Neural crest cell (in vitro differentiated cells): ENCODE measurements at regions not wholly inside any gene's neighbourhood (a gene's known extent, or its start where the extent isn't known, plus 50 kb on each side); places are given as distances from the start of the nearest gene placed in this dataset.

Source experiments
- DNase-seq: peaks from one replicate; pipeline ENCODE4 v3.0.0; 2021; ENCODE audit warnings: low read depth, mixed read lengths, low spot score
- H3K27ac Mint-ChIP-seq: one replicate; pipeline ENCODE4 v1.8.0; 2021; ENCODE audit warnings: mild to moderate bottlenecking, mixed read lengths; ENCODE audit not compliant: unreplicated experiment
- H3K27me3 Mint-ChIP-seq: 2 replicates; pipeline ENCODE4 v1.8.0; 2021; ENCODE audit warnings: low read depth, mild to moderate bottlenecking, mixed read lengths
- H3K36me3 Mint-ChIP-seq: 2 replicates; pipeline ENCODE4 v1.8.0; 2021; ENCODE audit warnings: low read depth, mild to moderate bottlenecking, mixed read lengths
- H3K4me1 Mint-ChIP-seq: 2 replicates; pipeline ENCODE4 v1.8.0; 2021; ENCODE audit warnings: mixed read lengths
- H3K4me3 Mint-ChIP-seq: one replicate; pipeline ENCODE4 v1.8.0; 2021; ENCODE audit warnings: mild to moderate bottlenecking, mixed read lengths
- H3K9me3 Mint-ChIP-seq: 2 replicates; pipeline ENCODE4 v1.8.0; 2021; ENCODE audit warnings: mixed read lengths
- TF ChIP-seq, protein P1 (sequence below): fragments of 200-600 bp; sonication (generic); conservative IDR thresholded peaks from 2 replicates; pipeline ENCODE4 v1.5.0; 2021; ENCODE audit warnings: antibody characterized with exemption, mild to moderate bottlenecking

DNA sequence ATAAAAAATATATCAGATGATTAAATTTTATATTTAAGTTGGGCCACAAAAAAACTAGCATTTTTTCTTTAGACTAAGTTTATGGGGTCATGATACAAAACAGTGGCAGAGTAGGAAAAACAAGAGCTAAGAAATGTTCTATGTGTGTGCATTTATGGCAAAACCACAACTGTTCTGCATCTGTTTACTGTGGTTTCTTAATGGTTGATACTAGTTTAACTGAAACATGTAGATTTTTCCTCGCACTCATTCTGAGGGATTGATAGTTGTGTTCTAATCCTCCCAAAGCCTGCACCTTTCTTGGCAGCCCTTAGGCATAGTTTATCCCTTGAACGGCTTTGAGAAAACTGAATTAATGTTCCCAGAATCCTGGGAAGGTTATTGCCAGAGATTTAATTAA is 66.6 kb upstream of the PHYHIPL start:
- no peaks in the 10 kb centered on the region for H3K27me3 Mint-ChIP-seq
- no peak for DNase-seq
- no peak overlapping the region for H3K4me3 Mint-ChIP-seq
- no peak overlapping the region for H3K27ac Mint-ChIP-seq
- no peaks in the 10 kb centered on the region for H3K36me3 Mint-ChIP-seq
- TF ChIP-seq, protein P1, sequence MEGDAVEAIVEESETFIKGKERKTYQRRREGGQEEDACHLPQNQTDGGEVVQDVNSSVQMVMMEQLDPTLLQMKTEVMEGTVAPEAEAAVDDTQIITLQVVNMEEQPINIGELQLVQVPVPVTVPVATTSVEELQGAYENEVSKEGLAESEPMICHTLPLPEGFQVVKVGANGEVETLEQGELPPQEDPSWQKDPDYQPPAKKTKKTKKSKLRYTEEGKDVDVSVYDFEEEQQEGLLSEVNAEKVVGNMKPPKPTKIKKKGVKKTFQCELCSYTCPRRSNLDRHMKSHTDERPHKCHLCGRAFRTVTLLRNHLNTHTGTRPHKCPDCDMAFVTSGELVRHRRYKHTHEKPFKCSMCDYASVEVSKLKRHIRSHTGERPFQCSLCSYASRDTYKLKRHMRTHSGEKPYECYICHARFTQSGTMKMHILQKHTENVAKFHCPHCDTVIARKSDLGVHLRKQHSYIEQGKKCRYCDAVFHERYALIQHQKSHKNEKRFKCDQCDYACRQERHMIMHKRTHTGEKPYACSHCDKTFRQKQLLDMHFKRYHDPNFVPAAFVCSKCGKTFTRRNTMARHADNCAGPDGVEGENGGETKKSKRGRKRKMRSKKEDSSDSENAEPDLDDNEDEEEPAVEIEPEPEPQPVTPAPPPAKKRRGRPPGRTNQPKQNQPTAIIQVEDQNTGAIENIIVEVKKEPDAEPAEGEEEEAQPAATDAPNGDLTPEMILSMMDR, result no peak
- H3K4me1 Mint-ChIP-seq, result peaks cover 26% of the 10 kb centered on the region
- H3K9me3 Mint-ChIP-seq, result no peaks in the 10 kb centered on the region

DNA sequence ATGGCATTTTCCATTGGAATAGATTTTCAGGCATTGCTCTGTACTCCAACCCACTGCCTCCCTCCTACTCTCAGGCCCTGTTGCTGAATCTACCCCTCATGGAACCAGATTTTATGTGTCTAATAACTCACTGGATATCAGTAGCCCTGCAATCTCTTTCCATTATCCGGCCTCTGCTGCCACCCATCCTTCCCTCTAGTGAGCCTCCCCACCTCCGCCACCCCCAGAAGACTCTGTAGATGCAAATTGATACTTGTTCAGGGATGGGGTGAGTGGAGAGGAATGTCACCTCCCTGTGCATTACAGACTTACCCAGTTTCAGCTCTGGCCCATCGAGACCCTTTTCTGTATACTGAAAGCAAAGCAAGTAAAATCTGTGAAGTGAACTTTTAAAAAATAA is 52.3 kb upstream of the PHYHIPL start:
- Mint-ChIP-seq H3K36me3 (peaks cover 3% of the 10 kb centered on the region), H3K4me3 (no peak overlapping the region), H3K9me3 (peaks cover 3% of the 10 kb centered on the region), H3K27me3 (no peaks in the 10 kb centered on the region), H3K27ac (peak overlapping the region; percentile 21), H3K4me1 (peaks cover 9% of the 10 kb centered on the region)
- DNase-seq, result no peak
- TF ChIP-seq, protein P1, result no peak

DNA sequence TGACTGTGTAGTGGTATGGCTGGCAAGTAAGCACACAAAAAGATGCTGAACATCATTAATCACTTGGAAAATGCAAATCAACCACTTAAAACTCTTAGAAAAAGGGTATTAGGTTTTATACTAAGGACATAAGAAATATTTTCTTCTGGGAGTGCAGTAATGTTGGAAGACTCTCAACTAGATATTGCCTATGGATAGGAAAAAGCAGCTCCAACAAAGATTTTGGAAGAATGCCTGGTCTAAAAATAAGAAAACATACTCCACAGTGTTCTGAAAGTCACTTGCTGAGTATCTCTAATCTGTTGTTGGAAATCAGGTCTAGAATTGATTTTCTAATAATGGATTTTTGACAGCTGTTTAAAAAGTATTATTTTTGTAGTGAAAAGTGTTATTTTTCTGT is 50.8 kb upstream of the PHYHIPL start:
- Mint-ChIP-seq H3K9me3 (peaks cover 3% of the 10 kb centered on the region), H3K27me3 (no peaks in the 10 kb centered on the region), H3K4me1 (peaks cover 10% of the 10 kb centered on the region), H3K27ac (no peak overlapping the region), H3K36me3 (peaks cover 3% of the 10 kb centered on the region), H3K4me3 (no peak overlapping the region)
- DNase-seq, result no peak
- TF ChIP-seq, protein P1, result no peak

DNA sequence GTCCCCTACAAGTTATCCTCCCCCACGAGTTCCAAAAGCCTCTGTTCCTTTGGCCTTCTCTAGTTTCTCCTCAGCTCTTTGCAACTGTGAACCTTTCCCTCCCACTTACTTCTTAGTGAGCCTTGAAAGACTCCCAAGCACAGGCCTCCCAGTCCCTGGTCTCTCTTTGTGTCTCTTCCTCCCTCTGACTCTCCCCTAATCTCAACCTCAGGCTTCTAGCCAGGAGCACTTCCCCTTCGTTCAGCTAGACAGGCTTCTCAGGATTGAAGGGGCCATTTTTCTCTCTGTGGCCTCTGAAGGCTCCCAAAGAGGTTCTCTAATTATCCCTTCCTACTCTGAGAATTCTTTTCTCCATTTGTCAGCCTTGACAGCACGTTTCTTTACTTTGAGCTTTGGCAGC is 50.2 kb upstream of the PHYHIPL start:
- Mint-ChIP-seq H3K4me1 (peaks cover 15% of the 10 kb centered on the region), H3K9me3 (peaks cover 3% of the 10 kb centered on the region), H3K36me3 (peaks cover 3% of the 10 kb centered on the region), H3K4me3 (no peak overlapping the region), H3K27me3 (no peaks in the 10 kb centered on the region), H3K27ac (no peak overlapping the region)
- TF ChIP-seq, protein P1, result no peak
- no peak for DNase-seq
